MCF 10A (cell line): ENCODE measurements at regions not wholly inside any gene's neighbourhood (a gene's known extent, or its start where the extent isn't known, plus 50 kb on each side); places are given as distances from the start of the nearest gene placed in this dataset.
A peak's percentile ranks its signal among the peaks of the same experiment; 100 is the strongest.

Experiments used
- BruUV-seq: library from RNA; stranded (reverse); fragments of 400-500 nt; replicated peaks from 2 replicates; lab custom pipeline; 2021; lab: Mats Ljungman, UMichigan
- CTCF ChIA-PET: fragments of 300-600 bp; sonication (Branson Sonifier 250); formaldehyde crosslinking; extraction: SDS; loops from one replicate; lab custom pipeline; 2021; ENCODE audit warnings: antibody characterized with exemption, inconsistent platforms; lab: Yijun Ruan, JAX
- POLR2A ChIA-PET: fragments of 300-600, 350-650 bp; sonication (Branson Sonifier 250); formaldehyde crosslinking; extraction: SDS; loops from one replicate; lab custom pipeline; 2020; ENCODE audit warnings: antibody characterized with exemption, inconsistent platforms; lab: Yijun Ruan, JAX
- DNase-seq: peaks from one replicate; pipeline ENCODE4 v3.0.0-alpha.2; 2018; ENCODE audit not compliant: unreplicated experiment
- H3K27ac Mint-ChIP-seq: one replicate; pipeline ENCODE4 v1.8.0; 2022; ENCODE audit warnings: mild to moderate bottlenecking, low read depth, mixed read lengths; ENCODE audit not compliant: unreplicated experiment
- H3K27me3 Mint-ChIP-seq: one replicate; pipeline ENCODE4 v1.8.0; 2022; ENCODE audit warnings: mixed read lengths; ENCODE audit not compliant: insufficient read depth, unreplicated experiment
- H3K36me3 Mint-ChIP-seq: one replicate; pipeline ENCODE4 v1.8.0; 2022; ENCODE audit warnings: mild to moderate bottlenecking, moderate library complexity, mixed read lengths; ENCODE audit not compliant: insufficient read depth, unreplicated experiment
- H3K4me1 Mint-ChIP-seq: one replicate; pipeline ENCODE4 v1.8.0; 2022; ENCODE audit warnings: mixed read lengths; ENCODE audit not compliant: insufficient read depth, unreplicated experiment
- H3K4me3 Mint-ChIP-seq: one replicate; pipeline ENCODE4 v1.8.0; 2022; ENCODE audit warnings: mild to moderate bottlenecking, moderate library complexity, mixed read lengths; ENCODE audit not compliant: unreplicated experiment
- H3K9me3 Mint-ChIP-seq: one replicate; pipeline ENCODE4 v1.8.0; 2022; ENCODE audit warnings: mixed read lengths; ENCODE audit not compliant: unreplicated experiment
- intact Hi-C: fragments of 100-400 bp; cut with micrococcal nuclease; formaldehyde crosslinking; loops from 2 replicates; pipeline ENCODE4 v1.14.1; 2022
- TF ChIP-seq, protein P1 (sequence below): fragments of 200-600 bp; IDR thresholded peaks from one replicate; pipeline ENCODE4 v1.8.0; 2022; ENCODE audit warnings: antibody characterized with exemption, mild to moderate bottlenecking; ENCODE audit not compliant: unreplicated experiment

DNA sequence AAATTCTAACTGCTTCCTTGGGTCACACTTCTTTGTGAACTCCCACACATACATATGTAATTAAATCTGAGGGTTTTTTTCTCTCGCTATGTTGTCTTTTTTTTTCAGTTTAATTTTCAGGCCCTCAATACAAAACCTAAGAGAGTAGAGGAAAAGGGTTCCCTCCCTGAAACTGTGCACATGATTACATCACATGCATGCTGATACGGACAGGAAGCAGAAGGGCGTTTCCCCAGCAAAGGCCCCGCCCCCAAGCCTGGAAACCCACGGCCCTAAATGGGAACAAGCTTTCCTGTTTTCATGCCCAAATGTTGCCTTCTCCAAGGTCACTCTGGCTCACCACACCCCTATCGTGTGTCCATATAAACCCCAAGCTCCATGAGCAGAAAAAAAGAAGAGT is 115.4 kb downstream of the TEX36 start:
- Mint-ChIP-seq H3K27ac (no peak overlapping the region), H3K9me3 (no peaks in the 10 kb centered on the region), H3K4me3 (no peak overlapping the region), H3K27me3 (peaks cover 72% of the 10 kb centered on the region), H3K4me1 (no peaks in the 10 kb centered on the region), H3K36me3 (no peaks in the 10 kb centered on the region)
- TF ChIP-seq, protein P1, sequence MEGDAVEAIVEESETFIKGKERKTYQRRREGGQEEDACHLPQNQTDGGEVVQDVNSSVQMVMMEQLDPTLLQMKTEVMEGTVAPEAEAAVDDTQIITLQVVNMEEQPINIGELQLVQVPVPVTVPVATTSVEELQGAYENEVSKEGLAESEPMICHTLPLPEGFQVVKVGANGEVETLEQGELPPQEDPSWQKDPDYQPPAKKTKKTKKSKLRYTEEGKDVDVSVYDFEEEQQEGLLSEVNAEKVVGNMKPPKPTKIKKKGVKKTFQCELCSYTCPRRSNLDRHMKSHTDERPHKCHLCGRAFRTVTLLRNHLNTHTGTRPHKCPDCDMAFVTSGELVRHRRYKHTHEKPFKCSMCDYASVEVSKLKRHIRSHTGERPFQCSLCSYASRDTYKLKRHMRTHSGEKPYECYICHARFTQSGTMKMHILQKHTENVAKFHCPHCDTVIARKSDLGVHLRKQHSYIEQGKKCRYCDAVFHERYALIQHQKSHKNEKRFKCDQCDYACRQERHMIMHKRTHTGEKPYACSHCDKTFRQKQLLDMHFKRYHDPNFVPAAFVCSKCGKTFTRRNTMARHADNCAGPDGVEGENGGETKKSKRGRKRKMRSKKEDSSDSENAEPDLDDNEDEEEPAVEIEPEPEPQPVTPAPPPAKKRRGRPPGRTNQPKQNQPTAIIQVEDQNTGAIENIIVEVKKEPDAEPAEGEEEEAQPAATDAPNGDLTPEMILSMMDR: no peak
- no TSS peak for BruUV-seq
- CTCF ChIA-PET: no interaction called here
- intact Hi-C loops: no loop called here
- no peak for DNase-seq
- POLR2A ChIA-PET: no interaction called here

DNA sequence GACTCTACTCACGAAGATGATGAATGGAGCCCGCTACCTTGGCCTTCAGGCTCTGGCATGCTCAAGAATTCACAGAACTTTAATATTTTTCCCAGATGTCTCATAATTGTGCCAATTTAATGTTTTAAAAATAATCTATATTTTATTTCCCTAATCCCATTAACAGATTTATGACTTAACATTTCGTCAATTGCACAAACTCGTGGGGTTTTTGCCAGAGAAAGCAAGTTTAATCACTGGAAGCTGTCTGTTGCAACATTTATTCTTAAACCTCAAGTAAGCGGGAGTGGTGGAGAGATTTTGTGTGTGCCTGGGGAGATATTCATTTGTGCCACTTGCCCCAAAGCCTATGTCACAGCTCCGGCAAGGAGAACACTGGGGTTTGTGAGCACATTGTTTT is 117.9 kb downstream of the TEX36 start:
- H3K4me1 Mint-ChIP-seq: no peaks in the 10 kb centered on the region
- H3K36me3 Mint-ChIP-seq: no peaks in the 10 kb centered on the region
- DNase-seq: peak; percentile 16
- H3K4me3 Mint-ChIP-seq: no peak overlapping the region
- BruUV-seq: no TSS peak
- CTCF ChIA-PET: no interaction called here
- TF ChIP-seq, protein P1: no peak
- H3K9me3 Mint-ChIP-seq: no peaks in the 10 kb centered on the region
- H3K27me3 Mint-ChIP-seq: peaks cover 61% of the 10 kb centered on the region
- no peak overlapping the region for H3K27ac Mint-ChIP-seq
- intact Hi-C loops: no loop called here
- POLR2A ChIA-PET: interaction anchor here (0.6 kb wide), 1 partner anchor 83 kb away, joined by 5 read pairs; no protein-coding TSS in a partner anchor

DNA sequence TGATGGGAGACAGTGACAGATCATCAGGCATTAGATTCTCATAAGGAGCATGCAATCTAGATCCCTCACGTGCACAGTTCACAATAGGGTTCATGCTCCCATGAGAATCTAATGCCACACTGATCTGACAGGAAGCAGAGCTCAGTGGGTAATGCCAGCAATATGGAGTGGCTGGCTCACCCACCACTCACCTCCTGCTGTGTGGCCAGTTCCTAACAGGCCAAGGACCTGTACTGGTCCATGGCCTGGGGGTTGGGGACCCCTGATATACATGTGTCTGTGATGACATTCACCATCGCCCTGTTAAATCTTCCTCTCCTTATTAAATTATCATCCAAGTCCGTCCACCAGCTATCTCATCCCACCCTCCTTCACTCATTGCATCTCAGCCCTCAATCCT is 118.4 kb downstream of the TEX36 start:
- no TSS peak for BruUV-seq
- H3K9me3 Mint-ChIP-seq: no peaks in the 10 kb centered on the region
- H3K4me1 Mint-ChIP-seq: no peaks in the 10 kb centered on the region
- no peaks in the 10 kb centered on the region for H3K36me3 Mint-ChIP-seq
- TF ChIP-seq, protein P1: no peak
- CTCF ChIA-PET: interaction anchor here (0.6 kb wide), 2 partner anchors 20 to 26 kb away, joined by 3 read pairs; no protein-coding TSS in a partner anchor
- H3K4me3 Mint-ChIP-seq: no peak overlapping the region
- H3K27ac Mint-ChIP-seq: no peak overlapping the region
- POLR2A ChIA-PET: interaction anchor here (1.6 kb wide), 1 partner anchor 8 kb away, joined by 3 read pairs; no protein-coding TSS in a partner anchor
- H3K27me3 Mint-ChIP-seq: peaks cover 61% of the 10 kb centered on the region
- DNase-seq: no peak
- intact Hi-C loops: no loop called here

DNA sequence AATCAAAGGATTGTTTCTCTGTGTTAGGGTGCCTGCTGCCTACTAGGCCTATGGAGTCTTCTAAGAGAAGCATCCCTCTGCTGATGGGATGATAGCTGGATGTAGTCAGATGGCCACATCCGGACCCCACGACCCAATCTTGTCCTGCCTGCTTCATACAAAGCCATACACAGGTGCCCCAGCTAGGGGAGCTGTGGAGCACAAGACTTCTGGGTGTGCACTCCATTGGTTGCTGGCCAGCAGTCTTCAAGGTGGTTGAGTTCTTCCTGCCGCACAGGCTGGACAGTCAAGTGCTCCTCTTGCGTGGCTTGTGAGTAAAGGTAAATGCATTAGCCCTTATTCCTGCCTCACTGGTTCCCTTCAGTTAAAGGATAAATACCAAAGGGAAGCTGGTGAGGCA is 120.2 kb downstream of the TEX36 start:
- H3K36me3 Mint-ChIP-seq: no peaks in the 10 kb centered on the region
- peaks cover 70% of the 10 kb centered on the region for H3K27me3 Mint-ChIP-seq
- TF ChIP-seq, protein P1: no peak
- no peaks in the 10 kb centered on the region for H3K9me3 Mint-ChIP-seq
- DNase-seq: peak; percentile 8
- ChIA-PET CTCF (interaction anchor here (0.6 to 0.7 kb wide), 2 partner anchors 12 to 52 kb away, joined by 3 to 4 read pairs; no protein-coding TSS in a partner anchor), POLR2A (interaction anchor here (1.6 kb wide), 1 partner anchor 10 kb away, joined by 3 read pairs; no protein-coding TSS in a partner anchor)
- BruUV-seq: no TSS peak
- no peaks in the 10 kb centered on the region for H3K4me1 Mint-ChIP-seq
- intact Hi-C loops: no loop called here
- H3K4me3 Mint-ChIP-seq: no peak overlapping the region
- no peak overlapping the region for H3K27ac Mint-ChIP-seq
